ENCODE measurements at regions not wholly inside any gene's neighbourhood (a gene's known extent, or its start where the extent isn't known, plus 50 kb on each side); places are given as distances from the start of the nearest gene placed in this dataset.

GRCh38 chr7:115603416-115603815 is 427.1 kb downstream of the TFEC start:
- TF ChIP-seq CTCF (tag by site-specific recombination; IDR thresholded peaks at IDR 0.05) (no peak), KLF7 (tag by site-specific recombination; IDR thresholded peaks at IDR 0.05; ENCODE audit: borderline replicate concordance) (no peak), HOXD13 (CRISPR knock-in tag; IDR thresholded peaks at IDR 0.05; ENCODE audit: borderline replicate concordance) (no peak), MEIS1 (CRISPR knock-in tag; IDR thresholded peaks at IDR 0.05; ENCODE audit: borderline replicate concordance) (no peak), MYNN (tag by site-specific recombination; IDR thresholded peaks at IDR 0.05; ENCODE audit: borderline replicate concordance) (no peak), ZBTB49 (tag by site-specific recombination; IDR thresholded peaks at IDR 0.05; ENCODE audit: low read depth) (no peak), ZNF175 (tag by site-specific recombination; IDR thresholded peaks at IDR 0.05) (no peak), ZNF214 (tag by site-specific recombination; IDR thresholded peaks at IDR 0.05; ENCODE audit: borderline replicate concordance) (no peak), ZNF19 (tag by site-specific recombination; IDR thresholded peaks at IDR 0.05; ENCODE audit: low read depth) (no peak)
